SKM-1 (cell line): ENCODE measurements at regions not wholly inside any gene's neighbourhood (a gene's known extent, or its start where the extent isn't known, plus 50 kb on each side); places are given as distances from the start of the nearest gene placed in this dataset.
A peak's percentile ranks its signal among the peaks of the same experiment; 100 is the strongest.

Source experiments
- DNase-seq: peaks from one replicate; lab custom pipeline; 2025; ENCODE audit not compliant: unreplicated experiment; lab: John Stamatoyannopoulos, UW

GRCh38 chr4:138535316-138535715 lies 293.2 kb upstream of the SLC7A11 start:
- DNase-seq = no peak

- DNase-seq = no peak
Measured at GRCh38 chr4:138522366-138522765, 280.2 kb upstream of the SLC7A11 start.

- no peak for DNase-seq
Measured at GRCh38 chr4:138521809-138522208, 279.7 kb upstream of the SLC7A11 start.

- no peak for DNase-seq
Measured at GRCh38 chr4:138519436-138519835, 277.3 kb upstream of the SLC7A11 start.

GRCh38 chr4:138513535-138513934 lies 271.4 kb upstream of the SLC7A11 start:
- no peak for DNase-seq

GRCh38 chr4:138512756-138513155 lies 270.6 kb upstream of the SLC7A11 start:
- no peak for DNase-seq

GRCh38 chr4:138510053-138510452 lies 267.9 kb upstream of the SLC7A11 start:
- DNase-seq = no peak

GRCh38 chr4:138509346-138509745 lies 267.2 kb upstream of the SLC7A11 start:
- no peak for DNase-seq

- DNase-seq = no peak
Measured at GRCh38 chr4:138507522-138507921, 265.4 kb upstream of the SLC7A11 start.

GRCh38 chr4:138501614-138502013 lies 259.5 kb upstream of the SLC7A11 start:
- no peak for DNase-seq

- DNase-seq = no peak
Measured at GRCh38 chr4:138500869-138501268, 258.7 kb upstream of the SLC7A11 start.

- no peak for DNase-seq
Measured at GRCh38 chr4:138499627-138500026, 257.5 kb upstream of the SLC7A11 start.

- no peak for DNase-seq
Measured at GRCh38 chr4:138494931-138495330, 252.8 kb upstream of the SLC7A11 start.

GRCh38 chr4:138494116-138494515 lies 252.0 kb upstream of the SLC7A11 start:
- no peak for DNase-seq

- no peak for DNase-seq
Measured at GRCh38 chr4:138492176-138492575, 250.0 kb upstream of the SLC7A11 start.

- no peak for DNase-seq
Measured at GRCh38 chr4:138488533-138488932, 246.4 kb upstream of the SLC7A11 start.

GRCh38 chr4:138487670-138488069 lies 245.5 kb upstream of the SLC7A11 start:
- no peak for DNase-seq

GRCh38 chr4:138487230-138487629 lies 245.1 kb upstream of the SLC7A11 start:
- DNase-seq = no peak

- no peak for DNase-seq
Measured at GRCh38 chr4:138485498-138485897, 243.3 kb upstream of the SLC7A11 start.

- no peak for DNase-seq
Measured at GRCh38 chr4:138475116-138475515, 233.0 kb upstream of the SLC7A11 start.

- no peak for DNase-seq
Measured at GRCh38 chr4:138473339-138473738, 231.2 kb upstream of the SLC7A11 start.

- no peak for DNase-seq
Measured at GRCh38 chr4:138460477-138461414, 218.6 kb upstream of the SLC7A11 start.

- peak; percentile 66 for DNase-seq
Measured at GRCh38 chr4:138458751-138459150, 216.6 kb upstream of the SLC7A11 start.
